GM12872 (cell line): ENCODE measurements at regions not wholly inside any gene's neighbourhood (a gene's known extent, or its start where the extent isn't known, plus 50 kb on each side); places are given as distances from the start of the nearest gene placed in this dataset.

Experiments used
- TF ChIP-seq, protein P1 (sequence below): IDR thresholded peaks from 3 replicates; pipeline ENCODE4 v1.5.1; 2011; ENCODE audit warnings: low read depth, mild to moderate bottlenecking, low read length, moderate library complexity; ENCODE audit not compliant: insufficient read depth

DNA sequence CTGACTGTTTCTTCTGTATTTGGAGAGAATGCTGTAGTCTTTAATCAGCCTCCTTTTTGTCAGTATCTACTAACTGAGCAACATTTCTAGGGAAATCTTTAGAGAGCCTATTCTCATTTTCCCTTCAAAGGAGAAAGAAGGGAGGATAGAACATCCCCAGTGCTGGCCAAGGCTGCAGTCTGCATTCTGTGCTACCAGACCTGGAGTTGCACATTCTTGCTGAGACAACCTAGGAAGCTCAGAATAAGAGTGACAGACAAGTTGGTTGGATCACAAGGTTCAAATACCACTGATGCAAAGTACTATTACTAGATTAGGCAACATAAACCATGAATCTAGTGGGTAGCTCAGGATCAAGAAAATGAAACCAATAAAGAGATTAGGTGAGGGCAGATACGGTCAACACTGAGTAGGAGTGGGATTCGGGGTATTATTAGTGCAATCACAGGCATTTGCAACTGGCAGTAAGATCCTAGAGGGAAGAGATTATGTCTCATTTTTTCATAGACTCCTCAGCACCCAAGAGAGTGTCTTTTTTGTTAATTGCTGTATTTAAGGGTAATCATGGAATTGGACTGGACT is 213.5 kb upstream of the FAM83B start:
- TF ChIP-seq, protein P1, sequence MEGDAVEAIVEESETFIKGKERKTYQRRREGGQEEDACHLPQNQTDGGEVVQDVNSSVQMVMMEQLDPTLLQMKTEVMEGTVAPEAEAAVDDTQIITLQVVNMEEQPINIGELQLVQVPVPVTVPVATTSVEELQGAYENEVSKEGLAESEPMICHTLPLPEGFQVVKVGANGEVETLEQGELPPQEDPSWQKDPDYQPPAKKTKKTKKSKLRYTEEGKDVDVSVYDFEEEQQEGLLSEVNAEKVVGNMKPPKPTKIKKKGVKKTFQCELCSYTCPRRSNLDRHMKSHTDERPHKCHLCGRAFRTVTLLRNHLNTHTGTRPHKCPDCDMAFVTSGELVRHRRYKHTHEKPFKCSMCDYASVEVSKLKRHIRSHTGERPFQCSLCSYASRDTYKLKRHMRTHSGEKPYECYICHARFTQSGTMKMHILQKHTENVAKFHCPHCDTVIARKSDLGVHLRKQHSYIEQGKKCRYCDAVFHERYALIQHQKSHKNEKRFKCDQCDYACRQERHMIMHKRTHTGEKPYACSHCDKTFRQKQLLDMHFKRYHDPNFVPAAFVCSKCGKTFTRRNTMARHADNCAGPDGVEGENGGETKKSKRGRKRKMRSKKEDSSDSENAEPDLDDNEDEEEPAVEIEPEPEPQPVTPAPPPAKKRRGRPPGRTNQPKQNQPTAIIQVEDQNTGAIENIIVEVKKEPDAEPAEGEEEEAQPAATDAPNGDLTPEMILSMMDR: no peak

- TF ChIP-seq, protein P1: no peak
Observed at GRCh38 chr6:54633601-54634000, 213.0 kb upstream of the FAM83B start.

GRCh38 chr6:54640911-54641310 is 205.7 kb upstream of the FAM83B start:
- TF ChIP-seq, protein P1: no peak

DNA sequence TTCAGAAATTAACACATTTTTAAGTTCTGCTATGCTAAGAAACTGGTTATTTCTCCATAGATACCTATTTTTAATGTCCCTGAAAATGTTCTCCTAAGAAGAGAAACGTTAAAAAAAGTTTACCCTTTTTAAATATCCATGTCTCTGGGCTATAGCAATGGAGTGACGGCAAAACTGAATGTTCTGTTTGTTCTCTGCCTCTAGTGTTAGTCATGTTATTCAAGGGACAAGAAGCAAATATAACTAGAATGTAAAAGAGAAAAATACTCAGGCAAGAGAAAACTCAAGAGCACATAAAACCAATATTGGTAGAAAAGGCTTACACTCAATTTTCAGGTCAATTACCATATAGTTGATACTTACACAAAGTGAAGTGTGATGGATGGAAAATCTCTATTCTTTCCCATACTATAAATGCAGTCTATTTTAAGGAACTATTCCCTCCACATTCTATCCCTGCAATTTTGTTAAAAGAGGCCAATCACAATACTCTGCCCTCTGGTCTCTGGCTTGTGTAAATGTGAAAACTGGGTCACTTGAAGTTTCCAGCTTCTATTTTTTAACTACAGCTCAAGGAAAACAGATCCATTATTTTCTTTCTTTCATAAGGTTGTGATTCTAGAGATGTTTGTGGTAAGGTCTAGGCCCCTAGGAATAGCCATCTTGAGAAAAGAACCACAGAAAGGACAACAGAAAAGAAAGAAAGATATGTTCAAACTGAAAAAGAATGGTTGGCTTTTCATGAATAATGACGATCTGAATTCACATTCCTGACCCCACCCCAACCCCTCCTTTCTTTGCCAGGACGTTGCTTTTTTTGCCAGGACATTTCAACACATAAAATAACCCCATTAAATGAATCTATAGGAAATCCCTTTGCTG is 200.3 kb upstream of the FAM83B start:
- TF ChIP-seq, protein P1: no peak

DNA sequence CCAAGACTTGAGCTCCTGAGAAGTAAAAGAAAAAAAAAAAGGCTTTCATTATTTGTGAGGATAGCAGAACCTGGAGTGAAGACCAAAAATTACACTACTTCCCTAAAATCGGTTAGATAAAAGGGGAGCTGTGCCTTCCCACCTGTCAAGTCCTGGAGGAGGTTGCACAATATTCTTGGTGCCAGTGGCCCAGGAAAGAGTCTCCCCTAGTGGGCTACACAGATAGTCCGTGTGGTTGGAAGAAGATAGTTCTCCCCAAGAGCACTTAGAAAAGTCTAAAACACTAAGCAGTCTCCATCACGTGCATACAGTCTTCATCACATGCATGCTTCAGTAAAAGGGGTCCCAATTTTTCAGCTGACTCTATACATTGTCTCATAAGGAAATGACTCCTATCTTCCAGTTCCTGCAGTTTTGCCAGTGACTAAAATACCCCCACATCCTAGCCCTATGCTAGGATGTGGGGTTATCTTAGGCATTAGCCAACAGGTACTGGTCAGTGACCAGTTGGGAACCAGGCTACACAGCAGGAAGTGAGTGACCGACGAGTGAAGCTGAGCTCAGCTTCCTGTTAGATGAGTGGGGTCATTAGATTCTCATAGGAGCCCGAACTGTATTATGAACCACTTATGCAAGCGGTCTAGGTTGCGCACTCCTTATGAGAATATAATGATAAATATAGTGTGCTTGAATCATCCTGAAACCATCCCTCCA is 199.5 kb upstream of the FAM83B start:
- TF ChIP-seq, protein P1: no peak

GRCh38 chr6:54654381-54654780 is 192.2 kb upstream of the FAM83B start:
- TF ChIP-seq, protein P1: no peak

DNA sequence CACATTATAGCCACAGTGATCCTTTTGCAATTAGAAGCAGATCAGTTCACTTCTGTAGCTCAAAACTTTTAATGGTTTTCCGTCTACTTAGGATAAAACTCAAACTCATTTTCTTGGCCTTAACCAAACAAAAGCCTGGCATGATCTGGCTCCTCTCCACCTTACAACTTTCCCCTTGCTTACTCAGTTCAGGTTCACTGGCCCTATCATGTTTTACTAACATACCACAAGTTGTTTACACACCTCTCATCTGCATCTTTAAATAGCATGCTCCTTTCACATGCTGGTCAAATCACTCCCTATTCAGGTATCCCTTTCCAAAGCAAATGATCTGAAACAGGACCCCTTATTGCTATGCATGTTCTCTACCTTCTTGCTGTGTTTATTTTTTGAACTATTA is 191.4 kb upstream of the FAM83B start:
- TF ChIP-seq, protein P1: no peak
